ENCODE measurements at regions not wholly inside any gene's neighbourhood (a gene's known extent, or its start where the extent isn't known, plus 50 kb on each side); places are given as distances from the start of the nearest gene placed in this dataset.

- FAIRE-seq (peak; percentile 83), DNase-seq (ENCODE audit: extremely low spot score, insufficient read length, low read depth) (no peak)
These were observed 85.3 kb downstream of the CDC42EP3 start for GRCh38 chr2:37585982-37586621.

DNA sequence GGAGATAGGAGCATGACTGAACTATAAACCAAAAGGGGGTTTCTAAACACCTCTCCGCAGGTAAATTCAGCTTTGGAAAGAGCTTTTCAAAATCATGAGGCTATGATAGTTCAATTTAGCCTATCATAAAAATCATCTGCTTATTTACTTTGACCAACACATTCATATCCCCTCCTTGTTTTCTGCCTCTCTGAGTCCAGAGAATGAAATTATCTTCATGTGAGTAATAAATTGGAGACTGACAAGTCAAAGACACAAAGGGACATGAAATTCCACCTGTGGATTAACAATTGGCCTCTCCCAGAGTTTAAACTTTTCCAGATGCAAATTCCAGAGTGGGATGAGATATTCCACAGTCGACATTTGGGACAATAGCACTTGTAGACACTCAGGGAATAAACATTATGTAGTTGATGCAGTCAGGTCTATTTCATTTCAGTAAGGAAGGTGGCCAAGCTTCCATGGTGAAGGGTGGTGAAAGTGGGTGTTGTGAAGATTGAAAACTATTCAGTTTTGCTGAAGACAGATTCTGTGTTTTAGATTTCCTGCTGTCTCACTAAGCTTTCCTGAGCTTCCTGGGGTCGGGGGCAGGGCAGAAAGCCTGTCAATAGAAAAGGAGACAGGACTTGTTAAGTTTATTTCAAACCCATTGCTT, 84.7 kb downstream of the CDC42EP3 start:
- DNase-seq (ENCODE audit: extremely low spot score, insufficient read length, low read depth) (no peak), FAIRE-seq (no peak)

GRCh38 chr2:37587817-37588216, 83.6 kb downstream of the CDC42EP3 start:
- FAIRE-seq: no peak
- DNase-seq (ENCODE audit: extremely low spot score, insufficient read length, low read depth): no peak

DNA sequence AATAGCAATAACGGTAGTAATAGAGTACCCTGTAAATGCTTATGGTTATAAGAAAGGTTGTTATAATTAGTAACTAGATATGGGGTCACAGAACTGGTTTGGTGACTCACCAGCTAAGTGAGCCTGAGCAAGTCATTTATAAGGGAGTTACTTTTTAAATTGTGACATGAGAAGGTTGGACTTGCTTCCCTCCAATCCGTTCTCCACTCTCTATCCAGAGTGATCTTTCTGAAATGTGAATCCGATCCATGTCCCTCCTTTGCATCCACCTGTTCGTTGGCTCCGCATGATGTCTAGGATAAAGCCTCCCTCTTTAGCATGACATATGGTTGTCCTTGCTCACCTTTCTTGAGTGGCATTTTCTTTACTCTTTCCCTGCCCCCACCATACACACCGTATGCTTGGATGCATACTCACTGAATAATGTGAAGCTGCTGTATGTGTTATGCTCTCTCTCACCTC, 83.1 kb downstream of the CDC42EP3 start:
- DNase-seq (ENCODE audit: extremely low spot score, insufficient read length, low read depth) (no peak), FAIRE-seq (no peak)

DNA sequence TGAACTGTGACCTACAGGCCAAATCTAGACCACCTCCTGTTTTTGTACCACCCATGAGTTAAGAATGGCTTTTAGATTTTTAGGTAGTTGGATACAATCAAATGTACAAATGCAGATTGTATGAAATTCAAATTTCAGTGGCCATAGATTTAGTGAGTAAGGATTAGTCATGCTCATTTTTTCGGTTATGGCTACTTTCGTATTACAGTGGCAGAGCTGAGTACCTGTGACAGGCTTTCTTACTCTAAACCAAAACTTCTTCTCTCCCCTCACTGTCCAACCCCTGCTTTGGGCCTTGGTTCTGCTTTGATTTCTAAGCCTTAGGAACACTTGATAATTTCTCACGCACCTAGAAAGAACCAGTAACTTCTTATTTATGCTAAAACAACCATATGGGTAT, 82.1 kb downstream of the CDC42EP3 start:
- peak; percentile 57 for FAIRE-seq
- DNase-seq (ENCODE audit: extremely low spot score, insufficient read length, low read depth): no peak

GRCh38 chr2:37590119-37590571, 81.3 kb downstream of the CDC42EP3 start:
- no peak for DNase-seq (ENCODE audit: extremely low spot score, insufficient read length, low read depth)

More at GRCh38 chr2:37590119-37590571, 81.3 kb downstream of the CDC42EP3 start:
- no peak for FAIRE-seq

Measured in GM18507 (cell line).